H1 (cell line): ENCODE measurements at regions not wholly inside any gene's neighbourhood (a gene's known extent, or its start where the extent isn't known, plus 50 kb on each side); places are given as distances from the start of the nearest gene placed in this dataset.

Experiments used
- CTCF ChIA-PET: fragments of 300-600 bp; sonication (Branson Sonifier 250); formaldehyde crosslinking; loops from one replicate; lab custom pipeline; 2021; ENCODE audit not compliant: partially characterized antibody; lab: Charles Lee
- POLR2A ChIA-PET: fragments of 300-600 bp; sonication (Branson Sonifier 250); formaldehyde crosslinking; loops from one replicate; lab custom pipeline; 2021; ENCODE audit warnings: inconsistent platforms; ENCODE audit not compliant: partially characterized antibody; lab: Charles Lee
- DNase-seq, 2 experiments: peaks; one replicate each; pipeline versions ENCODE4 v3.0.0 to v3.0.0-alpha.2; 2010 to 2022; ENCODE audit warnings: low spot score in 2 of 2, low read depth in 1 of 2, mixed read lengths in 1 of 2
- FAIRE-seq: peaks from 2 replicates; lab custom pipeline; 2011; peaks lifted over from hg19 to GRCh38; lab: Jason Lieb, UNC
- H2AFZ ChIP-seq: 2 replicates; pipeline ENCODE4 v1.8.1; 2012; ENCODE audit warnings: low read length, inconsistent platforms
- H2AK5ac ChIP-seq: 2 replicates; pipeline ENCODE4 v1.6.1; 2013; ENCODE audit warnings: low read depth, low read length
- H2BK120ac ChIP-seq: replicated peaks from 2 replicates; pipeline ENCODE3; 2013; ENCODE audit warnings: low read depth, low read length, inconsistent platforms
- H2BK12ac ChIP-seq: 2 replicates; pipeline ENCODE4 v1.6.1; 2013; ENCODE audit warnings: low read depth, low read length
- H2BK15ac ChIP-seq: 2 replicates; pipeline ENCODE4 v1.6.1; 2013; ENCODE audit warnings: low read length
- H2BK20ac ChIP-seq: 2 replicates; pipeline ENCODE4 v1.6.1; 2013; ENCODE audit warnings: low read length
- H2BK5ac ChIP-seq: 2 replicates; pipeline ENCODE4 v1.6.1; 2013; ENCODE audit warnings: low read depth, low read length
- H3K14ac ChIP-seq: 2 replicates; pipeline ENCODE4 v1.6.1; 2013; ENCODE audit warnings: inconsistent platforms; ENCODE audit not compliant: insufficient read length
- H3K18ac ChIP-seq: 2 replicates; pipeline ENCODE4 v1.6.1; 2013; ENCODE audit warnings: low read length; ENCODE audit errors: extremely low read depth
- H3K23ac ChIP-seq: 2 replicates; pipeline ENCODE4 v1.6.1; 2013; ENCODE audit warnings: inconsistent platforms; ENCODE audit not compliant: insufficient read length
- H3K23me2 ChIP-seq: 2 replicates; pipeline ENCODE4 v1.6.1; 2013; ENCODE audit warnings: low read depth, low read length
- H3K27ac ChIP-seq: 2 replicates; pipeline ENCODE4 v1.6.1; 2011; ENCODE audit warnings: low read depth, low read length, inconsistent platforms
- H3K27me3 ChIP-seq, 4 experiments: replicated peaks in 1 of 4; 1 replicate in 1 of 4; 2 replicates in 3 of 4; pipeline versions ENCODE4 v1.6.1 to v1.8.1; 2011 to 2013; ENCODE audit warnings: low read length in 3 of 4, mild to moderate bottlenecking in 3 of 4, inconsistent platforms in 2 of 4, mixed read lengths in 2 of 4, moderate library complexity in 1 of 4; ENCODE audit not compliant: control insufficient read depth in 3 of 4, insufficient read depth in 3 of 4; ENCODE audit errors: extremely low read depth in 1 of 4
- H3K36me3 ChIP-seq, 4 experiments: 2 replicates each; pipeline versions ENCODE4 v1.6.1 to v1.8.1; 2011 to 2013; ENCODE audit warnings: mild to moderate bottlenecking in 4 of 4, low read length in 3 of 4, moderate library complexity in 2 of 4, control low read depth in 1 of 4, inconsistent platforms in 1 of 4; ENCODE audit not compliant: insufficient read depth in 4 of 4, control insufficient read depth in 2 of 4
- H3K4ac ChIP-seq: replicated peaks from 2 replicates; pipeline ENCODE3; 2013; ENCODE audit warnings: low read length, low read depth, mixed read lengths, inconsistent platforms; ENCODE audit not compliant: insufficient read length
- H3K4me1 ChIP-seq, 4 experiments: replicated peaks in 1 of 4; 1 replicate in 1 of 4; 2 replicates in 3 of 4; pipeline versions ENCODE4 v1.6.1 to v1.8.1; 2011 to 2013; ENCODE audit warnings: low read length in 3 of 4, inconsistent platforms in 2 of 4, mixed read lengths in 1 of 4; ENCODE audit not compliant: insufficient read depth in 4 of 4, control insufficient read depth in 3 of 4
- H3K4me2 ChIP-seq, 2 experiments: 2 replicates each; pipeline versions ENCODE4 v1.6.1 to v1.8.1; 2011 to 2013; ENCODE audit warnings: low read depth in 2 of 2, low read length in 2 of 2, control low read depth in 1 of 2, inconsistent platforms in 1 of 2, mild to moderate bottlenecking in 1 of 2; ENCODE audit not compliant: insufficient read depth in 1 of 2
- H3K4me3 ChIP-seq, 4 experiments: fragments of 200-600, 300-600 bp in 1 of 4; sonication (generic), shearing (Covaris generic), sonication (Bioruptor Twin) in 1 of 4; 2 replicates each; pipeline versions ENCODE4 v1.5.1 to v1.8.1; 2011 to 2016; ENCODE audit warnings: low read length in 4 of 4, low read depth in 3 of 4, control low read depth in 2 of 4, inconsistent platforms in 2 of 4, mild to moderate bottlenecking in 2 of 4, mixed read lengths in 1 of 4, moderate library complexity in 1 of 4; ENCODE audit not compliant: insufficient read depth in 2 of 4; ENCODE audit errors: extremely low read depth in 1 of 4
- H3K56ac ChIP-seq: replicated peaks from 2 replicates; pipeline ENCODE3; 2013; ENCODE audit warnings: low read depth, mild to moderate bottlenecking, mixed read lengths, low read length, inconsistent platforms; ENCODE audit not compliant: insufficient read length
- H3K79me1 ChIP-seq: 2 replicates; pipeline ENCODE4 v1.6.1; 2013; ENCODE audit warnings: low read depth, low read length, control low read depth
- H3K79me2 ChIP-seq, 2 experiments: 2 replicates each; pipeline versions ENCODE4 v1.6.1 to v1.8.1; 2012 to 2013; ENCODE audit warnings: low read length in 2 of 2, mild to moderate bottlenecking in 2 of 2, inconsistent platforms in 1 of 2; ENCODE audit not compliant: insufficient read depth in 2 of 2, control insufficient read depth in 1 of 2
- H3K9ac ChIP-seq, 4 experiments: replicated peaks in 1 of 4; 1 replicate in 1 of 4; 2 replicates in 3 of 4; pipeline versions ENCODE4 v1.6.1 to v1.8.1; 2011 to 2013; ENCODE audit warnings: low read depth in 3 of 4, low read length in 3 of 4, control low read depth in 2 of 4, mild to moderate bottlenecking in 2 of 4, moderate library complexity in 2 of 4, inconsistent platforms in 1 of 4; ENCODE audit errors: extremely low read depth in 1 of 4
- H3K9me3 ChIP-seq, 2 experiments: 2 replicates each; pipeline versions ENCODE4 v1.6.1 to v1.8.1; 2012 to 2013; ENCODE audit warnings: mild to moderate bottlenecking in 2 of 2, moderate library complexity in 2 of 2, control low read depth in 1 of 2, inconsistent platforms in 1 of 2, low read depth in 1 of 2, low read length in 1 of 2, mixed read lengths in 1 of 2; ENCODE audit not compliant: insufficient read depth in 2 of 2
- H4K20me1 ChIP-seq, 2 experiments: replicated peaks in 1 of 2; 2 replicates each; pipeline versions ENCODE3 to v1.8.1; 2011 to 2013; ENCODE audit warnings: inconsistent platforms in 2 of 2, low read length in 2 of 2, mild to moderate bottlenecking in 1 of 2; ENCODE audit not compliant: insufficient read depth in 2 of 2, control insufficient read depth in 1 of 2
- H4K5ac ChIP-seq: 2 replicates; pipeline ENCODE4 v1.6.1; 2013; ENCODE audit warnings: low read length, low read depth, mixed read lengths, inconsistent platforms; ENCODE audit not compliant: insufficient read length
- H4K8ac ChIP-seq: 2 replicates; pipeline ENCODE4 v1.8.0; 2013; ENCODE audit warnings: mild to moderate bottlenecking, moderate library complexity, low read length, inconsistent platforms; ENCODE audit not compliant: insufficient read depth; ENCODE audit errors: extremely low read depth
- H4K91ac ChIP-seq: replicated peaks from 2 replicates; pipeline ENCODE3; 2013; ENCODE audit warnings: low read length, mixed read lengths, inconsistent platforms; ENCODE audit not compliant: insufficient read length
- ASH2L ChIP-seq: fragments of 200-600, 300-600 bp; sonication (generic); IDR thresholded peaks from one replicate; pipeline ENCODE4 v1.7.1; 2017; ENCODE audit warnings: low read length
- WGBS, 2 experiments: shearing (Covaris generic) in 1 of 2; methylation state at CpG; one replicate each; pipeline versions ENCODE4 v1.1.6 to v1.1.7; 2013 to 2015; ENCODE audit warnings: low lambda C conversion rate in 2 of 2, mixed read lengths in 2 of 2, inconsistent platforms in 1 of 2, low coverage in 1 of 2, missing lambda C conversion rate in 1 of 2; ENCODE audit not compliant: insufficient replicate concordance in 2 of 2, insufficient coverage in 1 of 2, insufficient read length in 1 of 2; ENCODE audit errors: extremely low coverage in 1 of 2, missing lambda C conversion rate in 1 of 2; 5-methylcytosine and 5-hydroxymethylcytosine counted together

GRCh38 chr2:180759631-180760030 is 220.8 kb upstream of the UBE2E3 start:
- Histone ChIP-seq H3K27me3 (peaks cover 0 to 2% (median 0%) of the 10 kb centered on the region in 4 experiments; a peak in 1 of 7 replicates), H3K14ac (no peak overlapping the region), H2BK120ac (no peak overlapping the region), H2AFZ (no peak overlapping the region), H4K91ac (no peak overlapping the region), H3K56ac (no peak overlapping the region), H3K9me3 (no peaks in the 10 kb centered on the region), H3K23ac (no peak overlapping the region), H3K36me3 (no peaks in the 10 kb centered on the region), H3K4ac (no peak overlapping the region), H3K79me1 (no peaks in the 10 kb centered on the region), H2BK12ac (no peak overlapping the region), H2BK15ac (no peak overlapping the region), H2AK5ac (no peak overlapping the region), H4K8ac (no peak overlapping the region), H3K23me2 (no peaks in the 10 kb centered on the region), H2BK20ac (no peak overlapping the region), H3K18ac (no peak overlapping the region), H4K20me1 (no peaks in the 10 kb centered on the region), H3K27ac (no peak overlapping the region), H3K79me2 (no peaks in the 10 kb centered on the region), H3K4me1 (peaks cover 0 to 7% (median 0%) of the 10 kb centered on the region in 4 experiments; a peak in 2 of 7 replicates), H4K5ac (no peak overlapping the region), H3K4me3 (no peak overlapping the region), H2BK5ac (no peak overlapping the region), H3K9ac (no peak overlapping the region), H3K4me2 (no peak overlapping the region)
- POLR2A ChIA-PET, result no interaction called here
- no peak for DNase-seq
- no peak for FAIRE-seq
- CTCF ChIA-PET, result no interaction called here
- WGBS, 2 experiments, result 90% methylated on average over 1 of the region's 1 CpG; no CpG with 5 or more reads in 1 of the 2 experiments
- TF ChIP-seq ASH2L, result no peak
